Fibroblast of mammary gland (primary cell): ENCODE measurements at regions not wholly inside any gene's neighbourhood (a gene's known extent, or its start where the extent isn't known, plus 50 kb on each side); places are given as distances from the start of the nearest gene placed in this dataset.

Source experiments
- DNase-seq: peaks from one replicate; pipeline ENCODE4 v3.0.0-alpha.2; 2010; ENCODE audit warnings: low read depth
- H3K4me3 ChIP-seq: 2 replicates; pipeline ENCODE4 v1.5.1; 2011; ENCODE audit warnings: low read depth, mild to moderate bottlenecking, low read length, moderate library complexity; ENCODE audit not compliant: control insufficient read depth
- TF ChIP-seq, protein P1 (sequence below): conservative IDR thresholded peaks from 2 replicates; pipeline ENCODE4 v1.5.1; 2011; ENCODE audit warnings: low read depth, low read length, inconsistent platforms; ENCODE audit not compliant: control insufficient read depth, insufficient read depth

DNA sequence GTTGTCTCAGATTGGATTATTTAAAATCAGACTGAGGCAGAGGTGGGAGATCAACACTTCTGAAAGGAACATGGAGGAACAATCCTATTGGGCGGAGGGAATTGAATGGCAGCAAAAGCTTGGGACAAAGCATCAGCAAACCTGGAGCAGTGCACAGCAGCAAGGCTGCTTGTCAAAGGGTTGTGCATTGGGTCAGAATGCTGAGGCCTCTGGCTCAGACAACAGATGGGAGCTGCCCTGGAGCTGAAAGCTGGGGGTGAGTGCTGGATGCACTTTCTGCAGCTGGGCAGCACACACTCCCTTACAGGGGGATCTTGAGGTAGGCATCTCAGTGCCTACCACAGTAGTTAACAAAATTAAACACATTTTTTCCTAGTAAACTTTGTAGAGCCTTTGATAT, 634.4 kb upstream of the MMS22L start:
- no peak overlapping the region for H3K4me3 ChIP-seq
- no peak for DNase-seq
- TF ChIP-seq, protein P1, sequence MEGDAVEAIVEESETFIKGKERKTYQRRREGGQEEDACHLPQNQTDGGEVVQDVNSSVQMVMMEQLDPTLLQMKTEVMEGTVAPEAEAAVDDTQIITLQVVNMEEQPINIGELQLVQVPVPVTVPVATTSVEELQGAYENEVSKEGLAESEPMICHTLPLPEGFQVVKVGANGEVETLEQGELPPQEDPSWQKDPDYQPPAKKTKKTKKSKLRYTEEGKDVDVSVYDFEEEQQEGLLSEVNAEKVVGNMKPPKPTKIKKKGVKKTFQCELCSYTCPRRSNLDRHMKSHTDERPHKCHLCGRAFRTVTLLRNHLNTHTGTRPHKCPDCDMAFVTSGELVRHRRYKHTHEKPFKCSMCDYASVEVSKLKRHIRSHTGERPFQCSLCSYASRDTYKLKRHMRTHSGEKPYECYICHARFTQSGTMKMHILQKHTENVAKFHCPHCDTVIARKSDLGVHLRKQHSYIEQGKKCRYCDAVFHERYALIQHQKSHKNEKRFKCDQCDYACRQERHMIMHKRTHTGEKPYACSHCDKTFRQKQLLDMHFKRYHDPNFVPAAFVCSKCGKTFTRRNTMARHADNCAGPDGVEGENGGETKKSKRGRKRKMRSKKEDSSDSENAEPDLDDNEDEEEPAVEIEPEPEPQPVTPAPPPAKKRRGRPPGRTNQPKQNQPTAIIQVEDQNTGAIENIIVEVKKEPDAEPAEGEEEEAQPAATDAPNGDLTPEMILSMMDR: no peak

DNA sequence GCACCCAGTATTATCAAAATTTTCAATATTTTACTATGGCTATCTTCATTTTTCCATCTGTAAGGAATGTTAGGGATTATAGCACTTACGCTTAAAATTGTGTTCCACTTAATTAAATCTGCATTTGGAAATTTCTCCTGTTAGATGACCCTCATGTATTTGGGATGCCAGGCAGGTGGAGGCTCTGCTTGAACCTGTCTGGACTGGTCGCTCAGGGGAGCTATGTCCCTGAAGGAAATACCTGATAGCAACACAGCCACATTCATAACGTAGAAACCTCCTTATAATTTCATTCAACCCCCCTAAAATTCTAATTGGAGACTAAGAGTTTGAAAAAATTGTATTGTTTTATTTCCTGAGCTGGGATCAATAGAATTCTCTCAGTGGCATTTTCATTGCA, 636.0 kb upstream of the MMS22L start:
- no peak overlapping the region for H3K4me3 ChIP-seq
- TF ChIP-seq, protein P1: no peak
- no peak for DNase-seq

DNA sequence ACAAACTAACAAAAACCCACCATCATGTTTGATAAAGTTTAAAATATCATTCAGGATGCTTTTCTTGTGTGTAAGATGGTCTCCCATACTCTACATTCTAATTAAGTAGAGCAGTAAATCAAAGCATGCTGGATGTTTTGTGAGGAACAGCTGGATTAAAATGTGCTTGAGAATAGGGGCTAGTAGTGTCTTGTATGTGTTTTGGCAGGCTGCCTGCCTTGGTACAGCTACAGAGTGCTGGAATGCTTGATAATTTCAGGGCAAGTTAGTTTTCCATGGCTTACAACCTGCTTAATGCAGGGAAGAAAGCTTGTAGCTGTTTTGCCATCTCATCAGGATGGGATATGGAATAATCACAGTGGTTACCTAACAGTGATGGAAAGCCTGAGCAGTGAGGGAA, 636.6 kb upstream of the MMS22L start:
- TF ChIP-seq, protein P1: no peak

DNA sequence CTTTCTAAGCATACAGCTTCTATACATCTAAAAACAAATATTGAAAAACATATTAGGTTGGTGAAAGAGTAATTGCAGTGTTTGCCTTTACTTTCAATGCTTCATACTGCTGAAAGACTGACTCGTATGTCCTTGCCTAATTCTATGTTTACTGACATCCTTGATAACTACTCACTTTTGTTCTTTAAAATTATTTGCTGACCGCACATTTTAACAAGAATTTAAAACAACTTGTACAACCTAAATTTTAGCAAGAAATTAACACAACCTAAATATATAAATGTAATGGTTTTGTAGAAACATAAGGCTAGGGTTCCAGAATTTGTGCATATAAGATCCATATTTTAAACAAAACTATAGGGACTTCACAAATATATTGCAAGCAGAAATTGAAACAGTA, 640.2 kb upstream of the MMS22L start:
- TF ChIP-seq, protein P1: no peak
- H3K4me3 ChIP-seq: no peak overlapping the region
- no peak for DNase-seq

More for the DNA sequence above, 636.6 kb upstream of the MMS22L start:
- no peak for DNase-seq
- no peak overlapping the region for H3K4me3 ChIP-seq

DNA sequence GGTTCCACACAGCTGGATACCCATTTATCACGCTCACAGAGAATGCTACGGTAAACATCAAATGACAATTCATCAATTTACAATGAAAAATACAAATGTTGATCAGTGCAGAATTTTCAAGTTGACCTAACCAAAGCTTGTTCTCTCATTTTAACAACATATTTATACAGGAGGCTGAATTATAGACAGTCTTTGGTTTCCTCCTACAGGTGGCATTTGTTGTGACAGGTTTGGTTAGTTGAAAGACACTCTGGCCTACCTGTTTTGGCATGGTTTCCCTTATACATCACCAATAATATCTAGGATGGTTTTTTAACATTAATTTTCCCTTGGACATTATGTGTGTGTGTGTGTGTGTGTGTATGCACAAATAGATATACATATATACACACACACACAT, 642.5 kb upstream of the MMS22L start:
- peak; percentile 0 for DNase-seq
- TF ChIP-seq, protein P1: no peak
- H3K4me3 ChIP-seq: no peak overlapping the region

DNA sequence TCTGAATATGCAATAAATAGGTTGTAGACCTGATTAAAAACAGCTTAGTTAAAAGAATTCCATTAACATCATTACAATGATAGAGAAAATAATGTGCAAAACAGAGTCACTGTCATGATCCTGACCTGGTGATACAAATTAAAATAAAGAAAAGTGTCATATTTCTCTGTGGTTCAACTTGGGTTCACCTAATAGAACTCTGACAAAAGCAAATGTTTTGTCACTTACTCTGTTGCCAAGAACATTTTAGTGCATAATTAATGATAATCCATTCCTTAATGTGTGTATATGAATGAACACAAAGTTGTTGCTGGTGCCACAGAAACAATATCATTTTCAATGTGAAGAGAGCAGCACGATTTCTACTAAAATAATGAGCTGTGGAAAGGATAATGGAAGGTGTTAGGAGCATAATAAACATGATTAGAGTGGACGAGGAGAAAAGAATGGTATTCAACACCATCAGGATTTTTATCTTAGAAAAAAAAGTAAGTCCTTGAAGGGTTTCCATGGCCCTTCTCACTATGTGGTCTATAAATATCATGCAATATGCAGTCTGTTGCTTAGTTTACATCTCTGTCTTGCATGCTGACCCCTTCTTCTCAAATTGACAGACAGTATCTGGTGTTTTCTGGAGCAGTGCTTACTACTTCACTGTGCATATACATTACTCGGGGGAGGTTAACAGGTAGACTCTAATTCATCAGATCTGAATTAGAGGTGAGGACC, 656.6 kb upstream of the MMS22L start:
- TF ChIP-seq, protein P1: no peak
- no peak overlapping the region for H3K4me3 ChIP-seq
- DNase-seq: no peak
